Fibroblast of villous mesenchyme (primary cell): ENCODE measurements at regions not wholly inside any gene's neighbourhood (a gene's known extent, or its start where the extent isn't known, plus 50 kb on each side); places are given as distances from the start of the nearest gene placed in this dataset.
"Not testable (repeated sequence)": the region's sequence is repeated elsewhere in the genome, so short reads cannot be mapped to it uniquely, and the experiment has no call there.

ENCODE experiments used
- DNase-seq: peaks from one replicate; pipeline ENCODE4 v3.0.0-alpha.2; 2010; ENCODE audit warnings: low read depth
- H3K4me3 ChIP-seq: 2 replicates; pipeline ENCODE4 v1.5.1; 2011; ENCODE audit warnings: low read depth, mild to moderate bottlenecking, low read length
- CTCF ChIP-seq: IDR thresholded peaks from 2 replicates; pipeline ENCODE4 v1.5.1; 2012; ENCODE audit warnings: low read depth, mild to moderate bottlenecking, low read length; ENCODE audit not compliant: insufficient read depth

GRCh38 chr17:20676656-20677055 lies 97.1 kb downstream of the CDRT15L2 start:
- DNase-seq, H3K4me3 ChIP-seq: not testable (repeated sequence)

GRCh38 chr17:20677469-20677868 lies 97.9 kb downstream of the CDRT15L2 start:
- DNase-seq, H3K4me3 ChIP-seq: not testable (repeated sequence)

GRCh38 chr17:20678424-20678823 lies 98.9 kb downstream of the CDRT15L2 start:
- not testable (repeated sequence) for H3K4me3 ChIP-seq, DNase-seq

DNA sequence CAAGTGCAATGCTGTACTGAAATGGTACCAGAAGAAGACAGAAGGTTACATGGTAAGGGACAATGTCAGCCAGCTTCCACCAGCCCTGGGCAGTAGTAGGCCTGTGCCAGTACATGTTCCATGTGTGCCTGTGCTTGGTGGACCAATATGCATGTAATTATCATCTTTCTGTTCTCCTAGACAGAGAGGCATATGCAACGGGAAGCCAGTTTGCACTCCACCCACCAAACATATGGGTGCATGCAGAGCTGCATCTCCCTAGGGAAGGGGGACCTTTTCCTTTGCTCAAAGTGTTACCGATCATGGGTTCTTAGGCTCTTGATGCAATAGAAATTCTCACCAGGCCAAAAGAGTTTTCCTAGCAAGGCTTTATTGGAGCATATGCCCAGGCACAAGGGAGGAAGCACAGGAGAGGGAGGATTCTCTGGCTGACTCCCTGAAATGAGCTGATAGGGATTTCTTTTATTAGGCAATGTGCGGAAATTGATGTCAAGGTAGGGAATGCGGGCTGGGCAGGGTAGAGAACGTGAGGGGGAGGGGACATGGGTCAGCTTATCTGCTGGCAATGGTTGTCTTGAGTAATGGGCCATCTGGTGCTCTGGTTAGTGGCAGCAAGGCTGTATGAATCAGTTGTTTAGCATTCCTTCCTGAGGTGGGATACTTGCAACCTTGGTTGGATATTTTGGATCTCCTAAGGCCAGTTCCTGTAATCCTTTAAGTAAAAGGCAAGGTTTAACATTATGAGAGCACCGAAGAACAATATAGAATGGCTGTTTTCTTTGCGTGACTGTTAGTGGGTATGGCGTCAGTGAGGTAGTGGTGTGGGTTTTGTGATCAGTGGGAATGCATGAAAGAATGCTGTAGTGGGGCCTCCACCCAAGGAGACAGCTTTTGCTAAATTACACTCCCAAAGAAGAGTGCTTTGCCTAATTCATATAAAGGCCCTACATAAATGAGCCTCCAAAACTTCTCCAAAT lies 102.5 kb downstream of the CDRT15L2 start:
- H3K4me3 ChIP-seq, result not testable (repeated sequence)
- peak; percentile 95 for DNase-seq

DNA sequence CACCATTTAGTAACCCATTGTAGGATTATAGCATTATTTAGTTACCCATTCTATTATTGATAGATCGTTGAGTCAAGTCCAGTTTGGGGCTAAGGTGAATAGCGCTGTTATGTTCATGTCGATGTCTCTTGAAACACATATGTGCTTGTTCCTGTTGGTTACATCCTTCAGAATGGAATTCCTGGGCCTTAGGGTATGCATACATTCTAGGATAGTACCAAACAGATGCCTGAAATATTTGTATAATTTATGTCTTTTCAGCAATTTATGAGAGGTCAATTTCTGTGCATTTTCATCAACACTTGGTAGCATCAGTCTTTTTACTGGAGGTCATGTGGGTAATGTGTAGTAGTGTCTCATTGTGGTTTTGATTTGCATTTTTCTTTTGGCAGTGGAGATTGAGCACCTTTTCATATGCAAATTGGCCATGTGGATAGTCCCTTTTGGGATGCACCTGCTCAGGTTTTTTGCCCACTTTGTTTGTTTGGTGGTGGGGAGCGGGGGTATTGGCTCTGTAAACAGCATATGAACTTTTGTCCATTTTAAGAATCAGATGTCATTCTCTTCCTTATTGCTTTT lies 104.2 kb downstream of the CDRT15L2 start:
- DNase-seq, result not testable (repeated sequence)

GRCh38 chr17:20684975-20685374 lies 105.5 kb downstream of the CDRT15L2 start:
- H3K4me3 ChIP-seq, DNase-seq: not testable (repeated sequence)

More for the DNA sequence above, 104.2 kb downstream of the CDRT15L2 start:
- not testable (repeated sequence) for H3K4me3 ChIP-seq

- not testable (repeated sequence) for H3K4me3 ChIP-seq, DNase-seq
These were observed 108.1 kb downstream of the CDRT15L2 start for GRCh38 chr17:20687584-20687983.

- not testable (repeated sequence) for H3K4me3 ChIP-seq
- peak; percentile 30 for DNase-seq
These were observed 109.7 kb downstream of the CDRT15L2 start for GRCh38 chr17:20689170-20689749.

GRCh38 chr17:20692706-20693105 lies 113.2 kb downstream of the CDRT15L2 start:
- not testable (repeated sequence) for H3K4me3 ChIP-seq, DNase-seq

DNA sequence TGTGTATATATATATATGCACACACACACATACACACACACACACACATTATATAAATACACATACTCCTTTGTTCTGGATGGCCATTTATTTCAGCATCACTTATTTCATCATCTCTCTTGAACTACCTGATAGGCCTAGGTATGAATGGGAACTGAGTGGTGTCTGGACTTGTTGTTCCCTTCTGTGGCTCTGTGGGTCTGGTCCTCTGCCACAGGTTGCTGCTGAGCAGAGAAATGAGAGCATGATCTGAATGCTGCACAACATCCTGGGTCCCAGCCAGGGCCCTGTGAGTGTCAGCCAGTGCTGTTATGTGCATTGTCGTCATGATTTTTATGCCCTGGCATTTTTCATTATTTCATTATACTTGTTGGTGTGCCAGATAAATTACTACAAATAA lies 116.3 kb downstream of the CDRT15L2 start:
- DNase-seq, H3K4me3 ChIP-seq: not testable (repeated sequence)

GRCh38 chr17:20698463-20699206 lies 119.1 kb downstream of the CDRT15L2 start:
- H3K4me3 ChIP-seq, DNase-seq: not testable (repeated sequence)

DNA sequence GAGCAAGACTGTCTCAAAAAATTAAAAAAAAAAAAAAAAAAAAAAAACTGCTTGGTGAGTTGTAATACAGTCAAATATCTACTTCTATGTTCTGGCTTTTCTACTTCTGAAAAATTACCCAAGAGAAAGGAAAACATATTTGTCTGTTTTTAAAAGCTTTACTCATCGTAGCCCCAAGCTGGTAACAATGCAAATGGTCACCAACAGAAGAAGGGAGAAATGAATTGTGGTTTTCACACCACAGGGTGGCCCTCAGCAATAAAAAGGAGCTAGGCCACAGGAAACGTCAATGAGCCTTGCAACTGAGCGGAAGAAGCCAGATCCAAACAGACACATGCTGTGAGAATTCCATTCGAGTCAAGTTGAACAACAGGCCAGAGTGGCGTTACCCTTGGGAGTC lies 121.0 kb downstream of the CDRT15L2 start:
- not testable (repeated sequence) for DNase-seq, H3K4me3 ChIP-seq

- not testable (repeated sequence) for H3K4me3 ChIP-seq, DNase-seq
These were observed 121.8 kb downstream of the CDRT15L2 start for GRCh38 chr17:20701366-20701765.

DNA sequence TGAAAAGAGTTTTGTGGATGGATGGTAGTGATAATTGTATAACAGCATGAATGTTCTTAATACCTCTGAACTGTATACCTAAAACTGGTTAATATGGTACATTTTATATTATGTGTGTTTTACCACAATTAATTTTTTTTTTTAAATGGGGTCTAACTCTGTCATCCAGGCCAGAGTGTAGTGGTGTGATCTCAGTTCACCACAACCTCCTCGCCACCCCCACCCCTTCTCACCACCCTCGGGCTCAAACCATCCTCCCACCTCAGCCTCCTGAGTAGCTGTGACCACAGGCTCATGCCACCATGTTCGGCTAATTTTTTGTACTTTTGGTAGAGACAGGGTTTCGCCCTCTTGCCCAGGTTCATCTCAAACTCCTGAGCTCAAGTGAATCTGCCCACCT lies 123.2 kb downstream of the CDRT15L2 start:
- no peak for TF ChIP-seq CTCF
- no peak for DNase-seq
- no peak overlapping the region for H3K4me3 ChIP-seq
